HepG2 (cell line): ENCODE measurements at regions not wholly inside any gene's neighbourhood (a gene's known extent, or its start where the extent isn't known, plus 50 kb on each side); places are given as distances from the start of the nearest gene placed in this dataset.

Source experiments
- EZH2 ChIP-seq: conservative IDR thresholded peaks from 2 replicates; pipeline ENCODE4 v1.6.1; 2012; ENCODE audit warnings: mild to moderate bottlenecking, low read depth, low read length, moderate library complexity
- HCFC1 ChIP-seq: fragments of 150-350 bp; IDR thresholded peaks from 2 replicates; pipeline ENCODE4 v1.6.1; 2014; ENCODE audit warnings: low read depth, low read length
- HNRNPUL1 ChIP-seq: fragments of 200-400 bp; formaldehyde crosslinking; IDR thresholded peaks from 2 replicates; pipeline ENCODE4 v1.6.1; 2017; ENCODE audit warnings: low read depth, mild to moderate bottlenecking, low read length, moderate library complexity
- KLF16 ChIP-seq, 2 experiments: sonication (generic) in 1 of 2; formaldehyde crosslinking in 1 of 2; IDR thresholded peaks; 2 replicates each; pipeline versions ENCODE4 v1.6.1 to v1.8.0; 2016 to 2023; ENCODE audit warnings: missing genetic modification reagents in 2 of 2, missing compliant biosample characterization in 1 of 2
- POLR2A ChIP-seq, 2 experiments: IDR thresholded peaks; 2 replicates each; pipeline ENCODE4 v1.6.1; 2011; ENCODE audit warnings: low read depth in 2 of 2, low read length in 2 of 2, mild to moderate bottlenecking in 1 of 2, moderate library complexity in 1 of 2; ENCODE audit not compliant: insufficient read depth in 1 of 2
- PRMT3 ChIP-seq: sonication (generic); formaldehyde crosslinking; IDR thresholded peaks from 2 replicates; pipeline ENCODE4 v1.8.1; 2022; ENCODE audit warnings: low read depth, mild to moderate bottlenecking, moderate library complexity, missing genetic modification reagents, borderline replicate concordance
- RAD51 ChIP-seq: fragments of 450-650 bp; IDR thresholded peaks from 2 replicates; pipeline ENCODE4 v1.6.1; 2016; ENCODE audit warnings: borderline replicate concordance
- STAG1 ChIP-seq: sonication (generic); formaldehyde crosslinking; IDR thresholded peaks from 2 replicates; pipeline ENCODE4 v1.4.0; 2020; ENCODE audit warnings: missing genetic modification reagents
- SUZ12 ChIP-seq: fragments of 150-350 bp; IDR thresholded peaks from 2 replicates; pipeline ENCODE4 v1.6.1; 2014; ENCODE audit warnings: low read depth, low read length
- U2AF2 ChIP-seq: fragments of 200-400 bp; formaldehyde crosslinking; IDR thresholded peaks from 2 replicates; pipeline ENCODE4 v1.6.1; 2017; ENCODE audit warnings: low read depth, mild to moderate bottlenecking, low read length
- TF ChIP-seq, protein P1 (sequence below): IDR thresholded peaks from 2 replicates; pipeline ENCODE4 v1.6.1; 2012; ENCODE audit warnings: inconsistent platforms
- TF ChIP-seq, protein P2 (sequence below): sonication (generic); formaldehyde crosslinking; IDR thresholded peaks from 2 replicates; pipeline ENCODE4 v1.9.0; 2021; ENCODE audit warnings: missing genetic modification reagents, borderline replicate concordance
- TF ChIP-seq, protein P3 (sequence below): sonication (generic); formaldehyde crosslinking; IDR thresholded peaks from 2 replicates; pipeline ENCODE4 v1.4.0; 2020; ENCODE audit warnings: missing genetic modification reagents

DNA sequence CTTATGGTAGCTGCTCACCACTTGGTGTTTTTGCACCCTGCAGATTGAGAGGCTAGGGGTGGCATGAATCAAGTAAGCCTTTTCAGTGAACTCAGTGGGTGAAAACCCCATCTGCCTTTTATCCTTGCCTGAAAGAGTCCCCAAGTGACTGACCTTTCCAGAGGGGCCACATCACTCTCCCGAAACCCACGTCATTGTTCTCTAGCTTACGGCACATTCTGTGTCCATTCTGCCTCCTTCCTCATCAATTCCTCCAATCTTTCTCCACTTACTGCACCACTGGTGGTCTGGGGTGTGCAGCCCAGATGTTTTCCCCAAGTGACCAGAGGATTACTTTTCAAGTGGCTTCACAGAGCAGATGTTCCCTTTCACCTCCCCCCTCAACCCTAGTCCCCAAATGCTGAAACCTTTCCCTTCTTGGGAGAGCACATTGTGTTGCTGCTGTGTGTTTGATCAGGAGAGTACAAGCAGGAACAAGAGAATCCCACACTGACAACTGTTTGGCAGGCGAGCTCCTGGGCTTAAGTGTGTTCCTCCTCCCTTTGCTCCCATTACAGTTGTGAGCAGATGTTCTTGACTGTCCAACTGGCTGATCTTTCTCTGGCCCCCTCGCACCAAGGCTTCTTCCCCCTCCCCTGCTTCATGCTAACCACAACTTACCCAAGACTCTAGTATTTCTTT is 138.0 kb upstream of the IGF1 start:
- TF ChIP-seq RAD51, result no peak
- TF ChIP-seq STAG1 (CRISPR knock-in tag), result no peak
- TF ChIP-seq, protein P1, sequence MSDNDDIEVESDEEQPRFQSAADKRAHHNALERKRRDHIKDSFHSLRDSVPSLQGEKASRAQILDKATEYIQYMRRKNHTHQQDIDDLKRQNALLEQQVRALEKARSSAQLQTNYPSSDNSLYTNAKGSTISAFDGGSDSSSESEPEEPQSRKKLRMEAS, result no peak
- TF ChIP-seq, protein P2, sequence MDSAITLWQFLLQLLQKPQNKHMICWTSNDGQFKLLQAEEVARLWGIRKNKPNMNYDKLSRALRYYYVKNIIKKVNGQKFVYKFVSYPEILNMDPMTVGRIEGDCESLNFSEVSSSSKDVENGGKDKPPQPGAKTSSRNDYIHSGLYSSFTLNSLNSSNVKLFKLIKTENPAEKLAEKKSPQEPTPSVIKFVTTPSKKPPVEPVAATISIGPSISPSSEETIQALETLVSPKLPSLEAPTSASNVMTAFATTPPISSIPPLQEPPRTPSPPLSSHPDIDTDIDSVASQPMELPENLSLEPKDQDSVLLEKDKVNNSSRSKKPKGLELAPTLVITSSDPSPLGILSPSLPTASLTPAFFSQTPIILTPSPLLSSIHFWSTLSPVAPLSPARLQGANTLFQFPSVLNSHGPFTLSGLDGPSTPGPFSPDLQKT (CRISPR knock-in tag), result no peak
- TF ChIP-seq SUZ12, result no peak
- no peak for TF ChIP-seq KLF16 (CRISPR knock-in tag; IDR thresholded peaks at IDR 0.05)
- no peak for TF ChIP-seq PRMT3
- TF ChIP-seq POLR2A (IDR thresholded peaks at IDR 0.05; ENCODE audit: insufficient read depth in 1 of 2, low read depth in 2 of 2, low read length in 2 of 2), result no peak
- TF ChIP-seq, protein P3, sequence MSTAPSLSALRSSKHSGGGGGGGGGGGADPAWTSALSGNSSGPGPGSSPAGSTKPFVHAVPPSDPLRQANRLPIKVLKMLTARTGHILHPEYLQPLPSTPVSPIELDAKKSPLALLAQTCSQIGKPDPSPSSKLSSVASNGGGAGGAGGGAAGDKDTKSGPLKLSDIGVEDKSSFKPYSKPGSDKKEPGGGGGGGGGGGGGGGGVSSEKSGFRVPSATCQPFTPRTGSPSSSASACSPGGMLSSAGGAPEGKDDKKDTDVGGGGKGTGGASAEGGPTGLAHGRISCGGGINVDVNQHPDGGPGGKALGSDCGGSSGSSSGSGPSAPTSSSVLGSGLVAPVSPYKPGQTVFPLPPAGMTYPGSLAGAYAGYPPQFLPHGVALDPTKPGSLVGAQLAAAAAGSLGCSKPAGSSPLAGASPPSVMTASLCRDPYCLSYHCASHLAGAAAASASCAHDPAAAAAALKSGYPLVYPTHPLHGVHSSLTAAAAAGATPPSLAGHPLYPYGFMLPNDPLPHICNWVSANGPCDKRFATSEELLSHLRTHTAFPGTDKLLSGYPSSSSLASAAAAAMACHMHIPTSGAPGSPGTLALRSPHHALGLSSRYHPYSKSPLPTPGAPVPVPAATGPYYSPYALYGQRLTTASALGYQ (CRISPR knock-in tag), result no peak
- no peak for TF ChIP-seq HNRNPUL1
- no peak for TF ChIP-seq HCFC1
- TF ChIP-seq U2AF2, result no peak
- no peak for TF ChIP-seq EZH2
